C4-2B (cell line): ENCODE measurements at regions not wholly inside any gene's neighbourhood (a gene's known extent, or its start where the extent isn't known, plus 50 kb on each side); places are given as distances from the start of the nearest gene placed in this dataset.

Experiments used
- H3K27ac ChIP-seq: fragments of 450-650 bp; 2 replicates; pipeline ENCODE4 v1.5.1; 2017
- CTCF ChIP-seq: fragments of 450-650 bp; conservative IDR thresholded peaks from 2 replicates; pipeline ENCODE4 v1.5.1; 2017; ENCODE audit warnings: mild to moderate bottlenecking
- ZFX ChIP-seq: fragments of 450-650 bp; IDR thresholded peaks from 2 replicates; pipeline ENCODE4 v1.6.1; 2017

GRCh38 chr5:118545470-118545869, 442.9 kb downstream of the DTWD2 start:
- TF ChIP-seq CTCF (no peak), ZFX (no peak)
- H3K27ac ChIP-seq = no peak overlapping the region

GRCh38 chr5:118544887-118545449, 443.4 kb downstream of the DTWD2 start:
- no peak for TF ChIP-seq ZFX
- no peak for TF ChIP-seq CTCF
- no peak overlapping the region for H3K27ac ChIP-seq

- no peak for TF ChIP-seq CTCF
- no peak for TF ChIP-seq ZFX
- no peak overlapping the region for H3K27ac ChIP-seq
These were observed 454.4 kb downstream of the DTWD2 start for GRCh38 chr5:118533923-118534322.

- no peak overlapping the region for H3K27ac ChIP-seq
- TF ChIP-seq ZFX (no peak), CTCF (no peak)
These were observed 455.2 kb downstream of the DTWD2 start for GRCh38 chr5:118533156-118533555.

GRCh38 chr5:118531276-118531675, 457.1 kb downstream of the DTWD2 start:
- TF ChIP-seq CTCF = no peak
- TF ChIP-seq ZFX = no peak
- peak overlapping the region; percentile 48; the same call in 1 of the 2 replicates for H3K27ac ChIP-seq

- TF ChIP-seq CTCF (no peak), ZFX (no peak)
- H3K27ac ChIP-seq = no peak overlapping the region
These were observed 458.8 kb downstream of the DTWD2 start for GRCh38 chr5:118529361-118530144.

GRCh38 chr5:118522626-118523025, 465.7 kb downstream of the DTWD2 start:
- no peak overlapping the region for H3K27ac ChIP-seq
- TF ChIP-seq CTCF (no peak), ZFX (no peak)
